PC-9 (cell line): ENCODE measurements at regions not wholly inside any gene's neighbourhood (a gene's known extent, or its start where the extent isn't known, plus 50 kb on each side); places are given as distances from the start of the nearest gene placed in this dataset.

Experiments used
- BruUV-seq: library from RNA; stranded (reverse); fragments of 400-500 nt; replicated peaks from 2 replicates; lab custom pipeline; 2021; lab: Mats Ljungman, UMichigan
- CTCF ChIA-PET: fragments of 300-600 bp; sonication (Branson Sonifier 250); formaldehyde crosslinking; loops from one replicate; lab custom pipeline; 2022; ENCODE audit warnings: antibody characterized with exemption; lab: Charles Lee
- POLR2A ChIA-PET: fragments of 300-600 bp; sonication (Branson Sonifier 250); formaldehyde crosslinking; loops from one replicate; lab custom pipeline; 2022; ENCODE audit warnings: antibody characterized with exemption; ENCODE audit not compliant: unreplicated experiment; lab: Charles Lee
- DNase-seq, 2 experiments: peaks; one replicate each; pipeline versions ENCODE4 v3.0.0 to v3.0.0-alpha.2; 2015 to 2022; ENCODE audit warnings: mixed read lengths in 1 of 2
- H2AFZ ChIP-seq: fragments of 200-600 bp; sonication (generic); 2 replicates; pipeline ENCODE4 v1.8.1; 2017; ENCODE audit warnings: antibody characterized with exemption
- H3F3A ChIP-seq: fragments of 200-600 bp; sonication (generic); 2 replicates; pipeline ENCODE4 v1.8.1; 2017; ENCODE audit warnings: antibody characterized with exemption, mild to moderate bottlenecking, low read depth; ENCODE audit not compliant: insufficient read depth
- H3K27ac ChIP-seq: fragments of 200-600 bp; sonication (generic); 2 replicates; pipeline ENCODE4 v1.6.1; 2016; ENCODE audit warnings: mixed run types
- H3K27me3 ChIP-seq: fragments of 200-600 bp; sonication (generic); 2 replicates; pipeline ENCODE4 v1.6.1; 2016; ENCODE audit warnings: low read depth, mixed run types; ENCODE audit not compliant: insufficient read depth
- H3K36me3 ChIP-seq: fragments of 200-600 bp; sonication (generic); 2 replicates; pipeline ENCODE4 v1.6.1; 2016; ENCODE audit warnings: low read depth, mixed run types
- H3K4me1 ChIP-seq: fragments of 200-600 bp; sonication (generic); replicated peaks from 2 replicates; pipeline ENCODE4 v1.6.1; 2016; ENCODE audit warnings: mixed run types; ENCODE audit not compliant: insufficient read depth
- H3K4me2 ChIP-seq: fragments of 200-600 bp; sonication (generic); 2 replicates; pipeline ENCODE4 v1.6.1; 2017; ENCODE audit warnings: mixed run types
- H3K4me3 ChIP-seq: fragments of 200-600 bp; sonication (generic); 2 replicates; pipeline ENCODE4 v1.6.1; 2016; ENCODE audit warnings: mixed run types
- H3K79me2 ChIP-seq: fragments of 200-600 bp; sonication (generic); 2 replicates; pipeline ENCODE4 v1.6.1; 2017; ENCODE audit warnings: low read depth, mixed run types
- H3K9me2 ChIP-seq: fragments of 200-600 bp; sonication (generic); 2 replicates; pipeline ENCODE4 v1.8.1; 2017; ENCODE audit warnings: mild to moderate bottlenecking; ENCODE audit not compliant: insufficient read depth
- H3K9me3 ChIP-seq: fragments of 200-600 bp; sonication (generic); 2 replicates; pipeline ENCODE4 v1.8.1; 2016; ENCODE audit warnings: low read depth; ENCODE audit not compliant: insufficient read depth
- H4K20me1 ChIP-seq: fragments of 200-600 bp; sonication (generic); 2 replicates; pipeline ENCODE4 v1.8.1; 2017; ENCODE audit not compliant: insufficient read depth
- EZH2 ChIP-seq: fragments of 200-600 bp; sonication (generic); IDR thresholded peaks from 2 replicates; pipeline ENCODE4 v1.8.0; 2017; ENCODE audit warnings: antibody characterized with exemption, low read depth
- intact Hi-C: fragments of 100-400 bp; cut with micrococcal nuclease; formaldehyde crosslinking; loops from one replicate; pipeline ENCODE4 v1.10.0; 2022; ENCODE audit not compliant: unreplicated experiment
- TF ChIP-seq, protein P1 (sequence below): fragments of 200-600 bp; sonication (generic); conservative IDR thresholded peaks from 2 replicates; pipeline ENCODE4 v1.6.1; 2017; ENCODE audit warnings: mixed run types, antibody characterized with exemption, mild to moderate bottlenecking, moderate library complexity

DNA sequence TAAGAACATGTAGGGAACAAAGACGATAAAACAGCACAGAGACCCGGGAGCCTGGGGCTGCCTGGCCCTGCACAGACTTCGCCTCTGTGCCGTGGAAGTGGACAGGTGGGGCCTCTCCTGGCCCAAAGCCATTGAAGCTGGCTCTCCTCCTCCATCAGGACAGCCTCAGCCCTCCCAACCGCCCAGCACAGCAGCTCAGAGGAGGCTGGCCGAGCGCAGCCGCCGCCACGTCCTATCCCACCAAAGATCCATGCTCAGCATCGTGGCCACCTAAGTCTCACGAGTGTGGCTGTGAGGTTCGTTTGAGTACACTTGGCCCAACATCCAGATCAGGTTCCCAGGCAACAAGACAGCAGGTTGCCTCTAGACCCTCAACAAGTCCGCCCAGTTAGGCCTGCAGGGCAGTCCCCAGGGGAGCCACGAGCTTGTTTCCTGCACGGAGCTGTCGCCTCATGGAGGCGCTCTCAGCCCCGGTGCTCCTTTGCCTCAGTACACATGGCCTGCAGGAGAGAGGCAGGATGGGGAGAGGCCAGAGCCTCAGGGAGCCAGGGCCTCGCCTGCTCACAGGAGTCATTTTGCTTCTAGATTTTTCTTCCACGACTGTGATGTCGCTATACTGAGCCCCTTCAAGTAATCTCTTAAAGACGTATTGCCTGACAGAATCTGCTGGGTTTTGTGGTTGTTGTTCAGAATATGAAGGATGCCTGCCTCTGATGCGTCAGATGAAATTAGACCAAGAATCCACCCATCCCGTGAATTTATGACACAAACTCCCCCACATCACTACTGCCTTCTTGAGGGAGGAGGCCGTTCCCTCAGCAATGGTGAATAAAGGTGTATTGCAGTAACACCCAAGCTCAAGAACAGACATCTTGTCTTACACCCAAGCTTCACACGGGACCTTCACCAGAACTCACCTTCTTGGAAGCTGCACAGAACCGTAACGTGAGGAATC is 102.7 kb downstream of the RNASET2 start:
- Histone ChIP-seq H4K20me1 (no peaks in the 10 kb centered on the region), H3K4me2 (no peak overlapping the region), H3K79me2 (no peaks in the 10 kb centered on the region), H3F3A (no peaks in the 10 kb centered on the region), H3K27ac (no peak overlapping the region), H2AFZ (no peak overlapping the region), H3K4me1 (no peaks in the 10 kb centered on the region), H3K27me3 (peaks cover 6% of the 10 kb centered on the region; the same call in 1 of the 2 replicates), H3K9me2 (no peaks in the 10 kb centered on the region), H3K4me3 (no peak overlapping the region), H3K36me3 (no peaks in the 10 kb centered on the region), H3K9me3 (no peaks in the 10 kb centered on the region)
- BruUV-seq: no TSS peak
- POLR2A ChIA-PET: no interaction called here
- intact Hi-C loops: no loop called here
- CTCF ChIA-PET: no interaction called here
- no peak for TF ChIP-seq EZH2
- TF ChIP-seq, protein P1, sequence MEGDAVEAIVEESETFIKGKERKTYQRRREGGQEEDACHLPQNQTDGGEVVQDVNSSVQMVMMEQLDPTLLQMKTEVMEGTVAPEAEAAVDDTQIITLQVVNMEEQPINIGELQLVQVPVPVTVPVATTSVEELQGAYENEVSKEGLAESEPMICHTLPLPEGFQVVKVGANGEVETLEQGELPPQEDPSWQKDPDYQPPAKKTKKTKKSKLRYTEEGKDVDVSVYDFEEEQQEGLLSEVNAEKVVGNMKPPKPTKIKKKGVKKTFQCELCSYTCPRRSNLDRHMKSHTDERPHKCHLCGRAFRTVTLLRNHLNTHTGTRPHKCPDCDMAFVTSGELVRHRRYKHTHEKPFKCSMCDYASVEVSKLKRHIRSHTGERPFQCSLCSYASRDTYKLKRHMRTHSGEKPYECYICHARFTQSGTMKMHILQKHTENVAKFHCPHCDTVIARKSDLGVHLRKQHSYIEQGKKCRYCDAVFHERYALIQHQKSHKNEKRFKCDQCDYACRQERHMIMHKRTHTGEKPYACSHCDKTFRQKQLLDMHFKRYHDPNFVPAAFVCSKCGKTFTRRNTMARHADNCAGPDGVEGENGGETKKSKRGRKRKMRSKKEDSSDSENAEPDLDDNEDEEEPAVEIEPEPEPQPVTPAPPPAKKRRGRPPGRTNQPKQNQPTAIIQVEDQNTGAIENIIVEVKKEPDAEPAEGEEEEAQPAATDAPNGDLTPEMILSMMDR: no peak
- DNase-seq: no peak

DNA sequence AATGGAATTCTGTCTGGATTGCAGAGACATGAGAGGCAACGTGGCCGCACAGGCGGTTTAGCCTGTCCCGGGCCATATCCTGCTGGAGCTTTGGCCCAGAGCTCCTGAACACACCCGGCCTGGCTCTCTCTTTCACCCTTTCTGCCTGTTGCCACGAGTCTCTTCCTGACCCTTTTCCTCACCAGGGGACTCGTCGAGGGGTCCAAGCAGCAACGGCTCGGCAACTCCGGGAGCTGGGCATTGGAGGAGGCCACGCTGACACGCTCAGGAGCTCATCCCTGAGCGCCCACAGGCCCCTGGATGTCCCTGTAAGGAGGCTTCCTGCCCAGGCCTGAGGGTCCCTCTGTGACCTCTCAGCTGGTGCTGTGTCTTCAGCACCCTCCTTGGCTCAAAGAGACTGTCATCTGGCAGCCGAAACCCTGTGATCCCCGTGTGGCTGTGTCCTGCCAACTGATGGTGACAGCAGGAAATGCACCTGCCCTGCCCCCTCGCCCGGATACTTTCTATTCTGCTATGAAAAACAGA is 103.8 kb downstream of the RNASET2 start:
- Histone ChIP-seq H3K9me2 (no peaks in the 10 kb centered on the region), H3K36me3 (no peaks in the 10 kb centered on the region), H3K27me3 (peaks cover 6% of the 10 kb centered on the region; the same call in 1 of the 2 replicates), H3K4me3 (no peak overlapping the region), H3K79me2 (no peaks in the 10 kb centered on the region), H3K9me3 (no peaks in the 10 kb centered on the region), H4K20me1 (no peaks in the 10 kb centered on the region), H3K27ac (no peak overlapping the region), H3K4me1 (no peaks in the 10 kb centered on the region), H3K4me2 (no peak overlapping the region), H3F3A (no peaks in the 10 kb centered on the region), H2AFZ (no peak overlapping the region)
- intact Hi-C loops: no loop called here
- DNase-seq: no peak
- TF ChIP-seq, protein P1: no peak
- no peak for TF ChIP-seq EZH2
- BruUV-seq: no TSS peak
- ChIA-PET POLR2A (no interaction called here), CTCF (no interaction called here)

DNA sequence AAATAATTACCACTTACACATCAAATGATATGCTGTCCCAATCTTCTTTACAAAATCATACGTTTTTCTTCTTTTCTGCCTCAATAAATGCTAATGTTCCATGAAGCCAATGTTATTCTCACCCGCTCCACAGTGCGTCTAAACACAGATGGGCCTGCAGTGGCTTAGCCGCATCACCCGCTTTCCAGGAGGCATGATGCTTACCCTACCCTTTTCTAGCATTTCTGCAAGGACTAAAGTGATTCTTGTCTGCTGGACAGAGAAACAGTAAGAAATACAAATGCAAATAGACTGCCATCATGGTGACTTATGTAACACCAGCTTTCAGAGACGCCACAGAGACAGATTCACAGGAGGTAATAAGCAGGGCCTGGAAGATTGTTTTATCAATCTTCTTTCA is 104.4 kb downstream of the RNASET2 start:
- Histone ChIP-seq H3K4me3 (no peak overlapping the region), H3K27me3 (peaks cover 6% of the 10 kb centered on the region; the same call in 1 of the 2 replicates), H3K36me3 (no peaks in the 10 kb centered on the region), H3K27ac (no peak overlapping the region), H3F3A (no peaks in the 10 kb centered on the region), H3K9me2 (no peaks in the 10 kb centered on the region), H3K79me2 (no peaks in the 10 kb centered on the region), H2AFZ (no peak overlapping the region), H3K4me2 (no peak overlapping the region), H3K4me1 (no peaks in the 10 kb centered on the region), H3K9me3 (no peaks in the 10 kb centered on the region), H4K20me1 (no peaks in the 10 kb centered on the region)
- ChIA-PET CTCF (no interaction called here), POLR2A (no interaction called here)
- BruUV-seq: no TSS peak
- TF ChIP-seq EZH2: no peak
- TF ChIP-seq, protein P1: no peak
- intact Hi-C loops: no loop called here
- DNase-seq: no peak
